ENCODE measurements at regions not wholly inside any gene's neighbourhood (a gene's known extent, or its start where the extent isn't known, plus 50 kb on each side); places are given as distances from the start of the nearest gene placed in this dataset.

GRCh38 chr5:136805466-136805865, 440.1 kb upstream of the TRPC7 start:
- peak; percentile 42 for TF ChIP-seq CTCF (IDR thresholded peaks at IDR 0.05)
- TF ChIP-seq EZH2phosphoT487 (IDR thresholded peaks at IDR 0.05; ENCODE audit: borderline replicate concordance, low read depth), result no peak
- TF ChIP-seq RAD21 (IDR thresholded peaks at IDR 0.05; ENCODE audit: low read length), result no peak
- no peak for TF ChIP-seq EP300 (IDR thresholded peaks at IDR 0.05; ENCODE audit: borderline replicate concordance in 1 of 2, low read depth in 1 of 2, low read length in 1 of 2)
- no peak for TF ChIP-seq SMC3 (IDR thresholded peaks at IDR 0.05; ENCODE audit: low read depth, low read length)
- TF ChIP-seq POLR2AphosphoS5 (IDR thresholded peaks at IDR 0.05; ENCODE audit: low read depth, low read length), result no peak
- TF ChIP-seq, protein P1, sequence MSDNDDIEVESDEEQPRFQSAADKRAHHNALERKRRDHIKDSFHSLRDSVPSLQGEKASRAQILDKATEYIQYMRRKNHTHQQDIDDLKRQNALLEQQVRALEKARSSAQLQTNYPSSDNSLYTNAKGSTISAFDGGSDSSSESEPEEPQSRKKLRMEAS (IDR thresholded peaks at IDR 0.05; ENCODE audit: low read depth), result no peak
- TF ChIP-seq, protein P2, sequence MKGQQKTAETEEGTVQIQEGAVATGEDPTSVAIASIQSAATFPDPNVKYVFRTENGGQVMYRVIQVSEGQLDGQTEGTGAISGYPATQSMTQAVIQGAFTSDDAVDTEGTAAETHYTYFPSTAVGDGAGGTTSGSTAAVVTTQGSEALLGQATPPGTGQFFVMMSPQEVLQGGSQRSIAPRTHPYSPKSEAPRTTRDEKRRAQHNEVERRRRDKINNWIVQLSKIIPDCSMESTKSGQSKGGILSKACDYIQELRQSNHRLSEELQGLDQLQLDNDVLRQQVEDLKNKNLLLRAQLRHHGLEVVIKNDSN (IDR thresholded peaks at IDR 0.05; ENCODE audit: borderline replicate concordance, low read depth), result no peak
- TF ChIP-seq TAF1 (IDR thresholded peaks at IDR 0.05; ENCODE audit: borderline replicate concordance, low read depth, low read length), result no peak
- TF ChIP-seq RCOR1 (IDR thresholded peaks at IDR 0.05; ENCODE audit: low read length), result no peak

All from SK-N-SH (cell line).